ENCODE measurements at regions not wholly inside any gene's neighbourhood (a gene's known extent, or its start where the extent isn't known, plus 50 kb on each side); places are given as distances from the start of the nearest gene placed in this dataset.

- Histone ChIP-seq H3K27me3 (replicated peaks; ENCODE audit: insufficient read depth) (no peaks in the 10 kb centered on the region), H3K4me1 (ENCODE audit: control insufficient read depth in 1 of 2, low read depth in 2 of 2) (peaks cover 3 to 17% of the 10 kb centered on the region in 2 donors), H3K4me3 (no peak overlapping the region), H3K27ac (no peak overlapping the region), H3K36me3 (no peaks in the 10 kb centered on the region), H3K9me3 (no peaks in the 10 kb centered on the region)
- ATAC-seq (ENCODE audit: insufficient number of reproducible peaks, low FRiP score, low read depth), result no peak
- no peak for DNase-seq (ENCODE audit: low spot score)
- TF ChIP-seq CTCF (IDR thresholded peaks at IDR 0.05), result no peak
These were observed 481.5 kb downstream of the EBF1 start for GRCh38 chr5:158618256-158618655.

- ATAC-seq (ENCODE audit: insufficient number of reproducible peaks, low FRiP score, low read depth) (no peak), DNase-seq (ENCODE audit: low spot score) (no peak)
- H3K4me3 ChIP-seq, result no peak overlapping the region
- H3K9me3 ChIP-seq, result no peaks in the 10 kb centered on the region
- H3K36me3 ChIP-seq, result no peaks in the 10 kb centered on the region
- no peaks in the 10 kb centered on the region for H3K27me3 ChIP-seq (replicated peaks; ENCODE audit: insufficient read depth)
- H3K27ac ChIP-seq, result no peak overlapping the region
- TF ChIP-seq CTCF (IDR thresholded peaks at IDR 0.05), result no peak
- peaks cover 3 to 17% of the 10 kb centered on the region in 2 donors for H3K4me1 ChIP-seq (ENCODE audit: control insufficient read depth in 1 of 2, low read depth in 2 of 2)
These were observed 483.0 kb downstream of the EBF1 start for GRCh38 chr5:158616707-158617106.

GRCh38 chr5:158614951-158615350 lies 484.8 kb downstream of the EBF1 start:
- H3K4me1 ChIP-seq (ENCODE audit: control insufficient read depth in 1 of 2, low read depth in 2 of 2), result peaks cover 2 to 14% of the 10 kb centered on the region in 2 donors
- H3K27me3 ChIP-seq (replicated peaks; ENCODE audit: insufficient read depth), result no peaks in the 10 kb centered on the region
- no peak overlapping the region for H3K27ac ChIP-seq
- no peaks in the 10 kb centered on the region for H3K9me3 ChIP-seq
- DNase-seq (ENCODE audit: low spot score) (no peak), ATAC-seq (ENCODE audit: insufficient number of reproducible peaks, low FRiP score, low read depth) (no peak)
- no peak for TF ChIP-seq CTCF (IDR thresholded peaks at IDR 0.05)
- H3K36me3 ChIP-seq, result no peaks in the 10 kb centered on the region
- H3K4me3 ChIP-seq, result no peak overlapping the region

- DNase-seq (ENCODE audit: low spot score) (no peak), ATAC-seq (ENCODE audit: insufficient number of reproducible peaks, low FRiP score, low read depth) (no peak)
- no peaks in the 10 kb centered on the region for H3K27me3 ChIP-seq (replicated peaks; ENCODE audit: insufficient read depth)
- no peaks in the 10 kb centered on the region for H3K36me3 ChIP-seq
- H3K4me3 ChIP-seq, result no peak overlapping the region
- no peak overlapping the region for H3K27ac ChIP-seq
- no peak for TF ChIP-seq CTCF (IDR thresholded peaks at IDR 0.05)
- H3K9me3 ChIP-seq, result no peaks in the 10 kb centered on the region
- no peaks in the 10 kb centered on the region for H3K4me1 ChIP-seq (ENCODE audit: control insufficient read depth in 1 of 2, low read depth in 2 of 2)
These were observed 488.1 kb downstream of the EBF1 start for GRCh38 chr5:158611581-158611980.

GRCh38 chr5:158610051-158610415 lies 489.7 kb downstream of the EBF1 start:
- no peaks in the 10 kb centered on the region for H3K36me3 ChIP-seq

More at GRCh38 chr5:158610051-158610415, 489.7 kb downstream of the EBF1 start:
- H3K27me3 ChIP-seq (replicated peaks; ENCODE audit: insufficient read depth), result no peaks in the 10 kb centered on the region
- ATAC-seq (ENCODE audit: insufficient number of reproducible peaks, low FRiP score, low read depth) (no peak), DNase-seq (ENCODE audit: low spot score) (no peak)
- no peaks in the 10 kb centered on the region for H3K9me3 ChIP-seq
- H3K4me3 ChIP-seq, result no peak overlapping the region
- TF ChIP-seq CTCF (IDR thresholded peaks at IDR 0.05), result no peak
- H3K27ac ChIP-seq, result no peak overlapping the region
- no peaks in the 10 kb centered on the region for H3K4me1 ChIP-seq (ENCODE audit: control insufficient read depth in 1 of 2, low read depth in 2 of 2)
